Sigmoid colon (tissue), 3 donors: ENCODE measurements at regions not wholly inside any gene's neighbourhood (a gene's known extent, or its start where the extent isn't known, plus 50 kb on each side); places are given as distances from the start of the nearest gene placed in this dataset.

Experiments
- POLR2A ChIP-seq, 2 donors: fragments of 450-650 bp; IDR thresholded peaks; one replicate each; pipeline ENCODE4 v1.6.1; 2016; ENCODE audit warnings: antibody characterized with exemption in 2 of 2, mild to moderate bottlenecking in 2 of 2, moderate library complexity in 2 of 2
- TF ChIP-seq, protein P1 (sequence below), 4 experiments: fragments of 450-650 bp in 3 of 4; fragments of 200-600 bp in 1 of 4; IDR thresholded peaks; one replicate each; pipeline ENCODE4 v1.5.1; 2016 to 2019; ENCODE audit warnings: antibody characterized with exemption in 4 of 4, mild to moderate bottlenecking in 3 of 4, moderate library complexity in 2 of 4

DNA sequence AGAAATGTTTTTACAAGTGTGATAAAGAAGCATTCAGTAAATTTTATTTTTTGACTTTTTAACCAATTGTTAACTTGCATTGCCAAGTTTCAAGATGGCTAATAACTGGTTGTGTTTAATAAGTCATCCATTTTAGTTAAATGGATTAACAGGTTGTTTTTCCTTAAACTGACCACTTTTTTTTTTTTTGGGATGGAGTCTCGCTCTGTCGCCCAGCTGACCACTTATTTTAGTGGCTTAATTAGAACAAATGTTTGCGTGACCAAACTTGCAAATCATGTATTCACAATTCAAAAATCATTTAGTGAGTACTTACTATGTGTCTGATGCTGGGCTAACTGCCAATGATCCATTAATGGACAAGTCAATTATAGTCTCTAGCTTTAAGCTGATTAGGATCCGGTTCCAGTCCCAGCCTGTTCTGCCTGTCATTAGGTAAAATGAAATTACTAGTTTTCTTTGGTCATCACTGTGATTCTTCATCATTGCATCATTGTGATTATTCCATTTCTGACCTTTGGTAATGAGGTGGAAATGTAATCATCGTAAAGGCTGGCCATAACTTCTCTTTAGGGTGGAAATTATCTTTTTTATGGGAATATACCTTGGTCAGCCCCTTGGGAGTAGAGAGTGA, 729.2 kb upstream of the MARCKS start:
- no peak for TF ChIP-seq POLR2A (IDR thresholded peaks at IDR 0.05)
- TF ChIP-seq, protein P1, sequence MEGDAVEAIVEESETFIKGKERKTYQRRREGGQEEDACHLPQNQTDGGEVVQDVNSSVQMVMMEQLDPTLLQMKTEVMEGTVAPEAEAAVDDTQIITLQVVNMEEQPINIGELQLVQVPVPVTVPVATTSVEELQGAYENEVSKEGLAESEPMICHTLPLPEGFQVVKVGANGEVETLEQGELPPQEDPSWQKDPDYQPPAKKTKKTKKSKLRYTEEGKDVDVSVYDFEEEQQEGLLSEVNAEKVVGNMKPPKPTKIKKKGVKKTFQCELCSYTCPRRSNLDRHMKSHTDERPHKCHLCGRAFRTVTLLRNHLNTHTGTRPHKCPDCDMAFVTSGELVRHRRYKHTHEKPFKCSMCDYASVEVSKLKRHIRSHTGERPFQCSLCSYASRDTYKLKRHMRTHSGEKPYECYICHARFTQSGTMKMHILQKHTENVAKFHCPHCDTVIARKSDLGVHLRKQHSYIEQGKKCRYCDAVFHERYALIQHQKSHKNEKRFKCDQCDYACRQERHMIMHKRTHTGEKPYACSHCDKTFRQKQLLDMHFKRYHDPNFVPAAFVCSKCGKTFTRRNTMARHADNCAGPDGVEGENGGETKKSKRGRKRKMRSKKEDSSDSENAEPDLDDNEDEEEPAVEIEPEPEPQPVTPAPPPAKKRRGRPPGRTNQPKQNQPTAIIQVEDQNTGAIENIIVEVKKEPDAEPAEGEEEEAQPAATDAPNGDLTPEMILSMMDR (IDR thresholded peaks at IDR 0.05), result no peak
